ENCODE measurements at regions not wholly inside any gene's neighbourhood (a gene's known extent, or its start where the extent isn't known, plus 50 kb on each side); places are given as distances from the start of the nearest gene placed in this dataset.
A peak's percentile ranks its signal among the peaks of the same experiment; 100 is the strongest.
"Not testable (repeated sequence)": the region's sequence is repeated elsewhere in the genome, so short reads cannot be mapped to it uniquely, and the experiment has no call there.

DNA sequence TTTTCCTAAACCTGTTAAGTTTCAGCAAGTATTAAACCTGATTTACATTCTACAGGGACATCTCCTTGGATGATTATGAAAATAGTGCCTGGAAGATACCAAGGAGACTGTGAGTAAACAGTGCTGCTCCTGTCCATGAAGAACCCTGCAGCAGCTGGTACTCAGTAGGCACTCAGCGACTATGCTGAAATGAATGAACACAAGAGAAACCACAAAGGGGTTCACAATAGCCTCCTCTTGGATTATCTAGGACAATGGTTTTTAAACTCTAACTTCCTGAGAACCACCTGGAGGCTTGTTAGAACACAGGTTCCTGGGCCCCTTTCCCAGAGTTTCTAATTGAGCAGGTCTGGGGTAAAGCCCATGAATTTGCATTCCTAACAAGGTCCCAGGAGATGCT lies 488.4 kb upstream of the UBE2E2 start:
- peak; percentile 1 for DNase-seq

DNA sequence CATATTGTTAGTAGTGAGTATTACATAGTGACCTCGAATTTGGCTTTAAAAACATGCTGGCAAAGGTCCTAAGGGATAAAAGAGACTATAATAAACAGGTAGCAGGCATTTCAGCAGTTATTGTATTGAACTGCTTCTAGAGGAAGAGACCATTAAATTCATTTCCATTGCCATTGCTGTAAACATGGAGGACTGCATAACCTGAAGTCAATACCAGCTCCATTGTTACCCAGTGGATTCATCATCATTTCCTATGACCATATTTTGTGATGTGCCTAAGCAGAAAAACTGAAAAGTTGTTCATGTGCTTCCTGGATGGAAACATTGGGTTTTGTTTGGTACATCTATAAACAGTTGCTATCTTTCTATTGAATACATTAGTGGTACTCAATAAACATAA lies 482.5 kb upstream of the UBE2E2 start:
- no peak for DNase-seq

DNA sequence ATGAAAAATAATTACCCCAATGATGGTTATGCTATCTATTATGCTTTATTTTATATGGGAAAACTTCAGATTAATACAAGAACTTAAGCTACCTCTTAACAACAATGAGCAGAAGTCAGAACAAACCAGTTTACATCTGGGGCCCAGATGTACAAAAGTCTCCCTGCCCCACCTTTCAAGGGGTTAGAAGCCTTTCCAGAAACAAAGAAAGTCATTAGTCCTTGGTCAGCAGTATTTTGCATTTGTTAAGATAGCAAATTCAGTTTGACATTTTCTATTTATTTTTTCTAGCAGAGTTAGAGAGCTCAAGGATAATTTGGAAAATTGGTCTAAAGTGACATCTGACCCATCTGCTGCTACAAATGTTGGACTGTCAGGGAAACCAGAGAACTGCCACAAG lies 478.7 kb upstream of the UBE2E2 start:
- no peak for DNase-seq

DNA sequence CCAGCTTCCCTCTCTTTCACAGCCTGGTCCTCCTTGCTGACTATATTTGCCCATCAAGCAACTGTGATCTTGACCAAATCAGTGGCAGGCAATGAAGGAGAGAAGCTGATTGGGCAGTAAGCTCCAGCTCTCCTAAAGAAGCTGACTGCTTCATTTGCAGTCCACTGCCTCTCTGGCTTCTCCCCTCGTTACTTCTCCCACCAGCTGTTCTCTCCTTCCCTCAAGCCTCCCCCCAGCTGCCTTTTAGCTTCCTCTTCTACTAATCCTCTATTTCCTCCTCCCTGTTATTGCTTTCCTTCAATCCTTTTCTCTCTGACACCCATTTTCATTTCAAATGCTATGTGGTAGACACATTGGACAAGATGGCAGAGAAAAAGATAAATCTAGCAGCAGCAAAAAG lies 474.7 kb upstream of the UBE2E2 start:
- no peak for DNase-seq

DNA sequence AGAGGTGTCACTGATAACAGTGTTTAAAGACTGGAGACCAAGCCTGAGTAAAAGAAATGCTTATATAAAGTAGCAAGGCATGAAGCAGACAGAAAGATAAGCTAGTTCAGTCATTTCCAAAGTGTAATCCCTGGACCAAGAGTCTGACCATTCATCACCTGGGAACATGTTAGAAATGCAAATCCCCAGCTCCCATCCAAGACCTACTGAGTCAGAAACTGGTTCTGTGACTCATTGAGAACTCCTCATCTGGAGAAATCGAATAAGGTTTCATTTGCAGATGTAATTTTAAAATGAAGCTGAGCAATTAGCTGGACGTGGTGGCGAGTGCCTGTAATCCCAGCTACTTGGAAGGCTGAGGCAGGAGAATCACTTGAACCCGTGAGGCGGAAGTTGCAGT lies 473.9 kb upstream of the UBE2E2 start:
- DNase-seq, result peak; percentile 2

DNA sequence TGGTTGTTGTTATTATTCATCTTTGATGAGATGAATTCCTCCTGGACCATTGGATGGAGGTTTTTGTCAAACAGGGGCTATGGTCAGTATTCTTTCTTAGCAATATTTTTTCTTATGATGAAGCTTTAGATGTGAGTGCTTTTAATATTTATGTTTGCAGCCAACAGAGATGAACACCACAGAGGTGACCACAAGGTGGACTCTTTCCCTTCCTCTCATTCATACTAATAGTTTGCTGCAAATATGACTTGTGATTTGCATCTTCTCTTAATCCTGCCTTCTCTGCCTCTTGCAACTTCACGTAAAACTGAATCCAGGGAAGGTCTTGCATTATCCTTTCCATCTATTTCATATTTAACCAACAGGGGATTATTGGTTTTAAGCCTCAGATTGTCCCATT lies 473.1 kb upstream of the UBE2E2 start:
- no peak for DNase-seq

DNA sequence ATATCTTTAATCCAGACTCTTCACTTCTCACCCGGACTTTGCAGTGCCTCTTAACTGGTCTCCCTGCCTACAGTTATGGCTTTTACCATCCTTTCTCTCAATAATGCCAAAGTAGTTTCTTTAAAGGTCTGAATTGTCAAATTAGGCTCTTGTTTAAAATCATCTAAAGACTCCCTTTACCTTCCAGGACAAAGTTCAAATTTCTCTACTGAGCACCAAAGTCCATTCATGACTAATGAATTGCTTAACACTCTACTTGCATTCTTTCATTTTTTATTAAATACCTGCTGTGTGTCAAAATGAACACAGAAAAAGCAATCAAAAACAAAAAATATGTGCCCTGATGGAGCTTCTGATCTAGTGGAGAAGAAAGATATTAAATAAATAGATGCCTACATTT lies 472.4 kb upstream of the UBE2E2 start:
- no peak for DNase-seq

DNA sequence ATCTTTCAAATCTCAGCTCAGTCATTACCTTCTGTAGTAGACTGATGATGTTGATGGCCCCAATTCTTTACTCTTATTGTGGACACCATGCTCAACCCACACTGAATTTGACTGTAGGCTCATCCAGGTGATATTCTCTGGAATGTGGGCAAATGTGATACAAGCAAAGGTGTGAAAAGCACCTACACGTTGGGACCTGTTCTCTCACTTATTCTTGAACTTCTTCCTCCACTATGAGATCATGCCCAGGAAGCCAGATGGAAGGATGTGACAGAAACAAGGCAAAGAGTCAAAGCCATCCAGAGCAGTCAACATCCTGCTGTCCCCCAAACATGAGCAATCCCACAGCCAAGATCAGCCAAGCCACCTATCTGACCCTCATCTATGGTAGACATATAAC lies 471.2 kb upstream of the UBE2E2 start:
- DNase-seq, result no peak

DNA sequence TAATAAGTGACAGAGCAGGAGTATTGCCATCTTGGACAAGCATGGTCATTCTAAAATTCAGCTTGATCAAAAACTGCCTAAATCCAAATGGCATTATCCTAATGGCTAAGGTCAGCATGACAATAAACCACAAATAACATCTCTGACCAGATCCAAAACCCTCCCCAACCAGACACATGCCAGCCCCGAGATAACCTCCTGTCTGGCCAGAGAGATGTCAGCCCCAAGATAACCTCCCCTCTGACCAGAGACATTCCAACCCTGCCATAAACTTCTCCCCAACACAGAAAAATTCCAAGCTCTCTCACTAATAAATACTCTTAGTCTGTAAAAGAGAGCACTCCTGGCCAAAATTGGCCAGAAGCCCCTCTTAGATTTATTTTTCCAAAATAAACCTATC lies 470.5 kb upstream of the UBE2E2 start:
- DNase-seq, result no peak

DNA sequence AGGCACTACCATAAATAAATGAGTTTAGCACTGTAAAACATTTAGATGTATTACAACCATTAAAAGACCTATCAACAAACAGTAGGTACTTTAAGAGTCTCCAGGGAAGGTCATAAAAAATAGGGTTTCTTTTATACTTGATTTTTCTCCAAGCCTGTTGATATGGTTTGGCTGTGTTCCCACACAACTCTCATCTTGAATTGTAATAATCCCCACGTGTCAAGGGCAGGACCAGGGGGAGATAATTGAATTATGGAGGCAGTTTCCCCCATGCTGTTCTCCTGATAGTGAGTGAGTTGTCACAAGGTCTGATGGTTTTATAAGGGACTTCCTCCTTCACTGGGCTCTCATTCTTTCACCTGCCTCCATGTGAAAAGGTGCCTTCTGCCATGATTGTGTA lies 468.9 kb upstream of the UBE2E2 start:
- DNase-seq, result no peak

DNA sequence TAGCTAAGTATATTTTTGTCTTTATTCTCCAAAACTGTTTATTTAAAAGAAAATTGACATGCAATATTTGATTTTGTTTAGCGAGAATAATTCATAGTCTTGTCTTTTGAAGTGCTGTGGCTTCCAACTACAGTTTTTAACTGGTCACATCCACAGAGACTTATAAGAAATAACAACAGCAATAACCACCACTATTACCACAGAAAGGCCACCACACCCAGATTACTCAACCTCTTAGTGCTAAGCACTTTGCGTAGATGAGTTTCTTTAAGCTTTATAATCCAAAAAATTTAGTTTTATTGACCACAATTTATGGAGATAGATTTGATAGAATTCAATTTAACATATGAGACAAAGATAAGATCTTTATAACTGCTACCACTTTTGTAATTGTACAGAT lies 468.4 kb upstream of the UBE2E2 start:
- DNase-seq, result no peak

DNA sequence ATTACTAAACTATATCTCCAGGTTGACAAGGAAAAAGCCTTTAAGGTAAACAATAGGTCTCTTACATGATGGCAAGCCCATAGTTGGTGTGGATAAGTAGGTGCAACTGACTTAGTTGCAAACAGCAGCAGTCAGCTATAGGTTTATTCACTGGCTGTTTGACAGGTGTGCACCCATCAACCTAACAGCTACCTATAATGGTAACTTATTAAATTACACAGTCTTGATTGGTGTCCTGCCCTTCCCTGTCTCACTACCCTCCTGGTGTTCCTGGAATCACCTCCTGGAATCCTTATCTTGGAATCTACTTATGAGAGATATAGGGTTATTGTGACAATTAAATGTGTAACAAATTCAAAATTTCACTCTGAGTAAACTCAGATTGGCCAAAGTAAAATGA lies 467.8 kb upstream of the UBE2E2 start:
- DNase-seq, result no peak

DNA sequence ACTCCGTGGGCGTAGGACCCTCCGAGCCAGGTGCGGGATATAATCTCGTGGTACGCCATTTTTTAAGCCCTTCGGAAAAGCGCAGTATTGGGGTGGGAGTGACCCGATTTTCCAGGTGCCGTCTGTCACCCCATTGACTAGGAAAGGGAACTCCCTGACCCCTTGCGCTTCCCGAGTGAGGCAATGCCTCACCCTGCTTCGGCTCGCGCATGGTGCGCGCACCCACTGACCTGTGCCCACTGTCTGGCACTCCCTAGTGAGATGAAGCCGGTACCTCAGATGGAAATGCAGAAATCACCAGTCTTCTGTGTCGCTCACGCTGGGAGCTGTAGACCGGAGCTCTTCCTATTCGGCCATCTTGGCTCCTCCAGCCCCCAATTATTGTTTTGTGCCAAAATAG lies 459.7 kb upstream of the UBE2E2 start:
- not testable (repeated sequence) for DNase-seq

DNA sequence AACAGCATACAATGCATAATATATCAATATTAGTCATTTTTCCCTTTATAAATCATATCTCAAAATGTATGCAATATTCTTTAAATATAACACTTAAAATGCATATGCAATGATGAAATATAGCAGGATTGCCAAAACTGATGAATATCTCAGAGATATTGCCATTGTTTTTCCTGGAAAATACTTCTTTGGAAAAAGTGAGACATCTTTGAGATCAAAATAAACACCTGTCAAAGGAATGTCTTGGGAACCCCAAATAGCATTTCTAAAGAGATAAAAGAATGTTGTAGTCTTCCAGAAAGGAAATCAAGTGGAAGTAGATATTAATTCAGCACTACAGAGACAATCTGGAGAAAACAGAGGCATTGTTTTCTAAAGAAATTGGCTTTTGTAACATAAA lies 457.8 kb upstream of the UBE2E2 start:
- DNase-seq, result no peak

DNA sequence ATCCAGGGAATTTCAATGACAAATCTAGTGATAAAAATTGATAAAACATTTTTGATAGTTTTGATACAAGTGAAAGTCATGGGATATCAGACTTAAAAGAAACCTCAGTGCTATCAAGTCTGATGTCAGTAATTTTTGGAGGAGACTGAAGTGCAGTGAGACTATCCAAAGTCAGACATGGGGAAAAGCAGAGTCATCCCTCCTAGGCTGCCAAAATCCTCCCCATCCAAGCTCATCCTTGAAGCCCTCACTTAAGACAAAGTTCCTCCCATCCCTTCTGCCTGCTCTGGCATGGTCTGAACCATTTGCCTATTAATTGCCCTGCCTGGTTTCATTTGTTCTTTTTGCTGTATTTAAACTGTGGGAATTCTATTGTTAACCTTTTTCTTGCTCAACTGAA lies 456.9 kb upstream of the UBE2E2 start:
- no peak for DNase-seq

DNA sequence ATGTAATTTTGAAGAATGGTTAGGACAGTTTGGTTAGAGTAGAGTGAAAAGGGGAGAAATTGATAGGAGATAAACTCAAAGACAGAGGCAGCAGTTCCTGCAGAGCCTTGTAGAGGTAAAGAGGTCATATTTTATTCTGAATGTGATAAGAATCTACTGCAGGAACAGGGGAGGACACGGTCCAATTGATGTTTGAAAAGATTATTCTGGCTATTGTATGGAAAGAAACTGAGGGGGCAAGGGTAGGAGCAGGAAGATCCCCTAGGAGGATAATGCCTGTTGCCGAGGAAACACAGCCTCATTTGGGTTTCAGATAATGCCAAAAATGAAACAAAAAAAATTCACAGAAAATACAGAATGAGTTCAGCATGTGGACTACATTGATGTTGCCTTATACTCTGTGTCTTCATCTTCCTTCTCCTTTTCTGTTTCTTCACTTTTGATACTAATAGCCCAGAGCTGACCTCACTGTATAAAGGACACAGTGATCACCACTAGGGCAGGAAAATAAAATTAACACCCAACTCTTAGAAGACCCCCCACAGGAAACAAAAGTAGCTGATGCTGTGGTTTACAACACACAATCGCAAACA lies 454.6 kb upstream of the UBE2E2 start:
- no peak for DNase-seq

DNA sequence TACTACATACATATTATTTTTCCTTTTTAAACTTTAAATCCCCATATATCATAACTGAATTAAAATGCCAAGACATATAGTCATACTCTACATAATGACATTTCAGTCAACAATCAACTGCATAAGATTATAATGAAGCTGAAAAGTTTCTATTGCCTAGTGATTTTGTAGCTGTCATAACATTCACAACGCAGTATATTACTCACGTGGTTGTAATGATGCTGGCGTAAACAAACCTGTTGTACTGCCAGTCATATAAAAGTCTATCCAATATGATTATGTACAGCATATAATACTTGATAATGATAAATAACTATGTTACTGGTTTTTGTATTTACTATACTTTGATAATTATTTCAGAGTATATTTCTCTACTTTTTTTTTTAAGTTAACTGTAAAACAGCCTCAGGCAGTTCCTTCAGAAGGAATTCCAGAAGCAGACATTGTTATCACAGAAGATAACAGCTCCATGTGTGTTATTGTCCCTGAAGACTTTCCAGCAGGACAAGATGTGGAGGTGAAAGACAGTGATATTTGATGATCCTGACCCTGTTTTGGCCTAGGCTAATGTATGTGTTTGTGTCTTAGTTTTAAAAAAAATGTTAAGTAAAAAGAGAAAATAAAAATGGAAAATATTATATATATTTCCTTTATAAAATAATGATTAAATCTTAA lies 443.4 kb upstream of the UBE2E2 start:
- DNase-seq, result no peak

DNA sequence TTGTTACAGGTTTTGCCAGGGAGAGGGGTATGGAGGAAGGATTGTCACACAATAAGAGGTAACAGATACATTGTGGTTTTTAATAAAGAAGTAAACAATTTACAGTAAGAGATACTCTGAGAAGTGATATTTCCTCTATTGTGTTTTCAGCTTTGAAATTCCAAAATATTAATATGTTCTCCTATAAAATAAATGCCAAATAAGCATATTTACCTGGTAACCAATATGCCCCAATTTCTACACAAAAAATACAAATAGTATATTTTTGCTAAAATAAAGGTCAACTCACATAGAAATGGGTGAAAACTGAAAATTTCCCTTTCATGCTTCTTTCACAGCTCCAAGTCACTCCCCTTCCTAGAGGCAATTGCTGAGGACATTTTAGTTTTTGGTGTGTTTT lies 437.4 kb upstream of the UBE2E2 start:
- DNase-seq, result no peak

DNA sequence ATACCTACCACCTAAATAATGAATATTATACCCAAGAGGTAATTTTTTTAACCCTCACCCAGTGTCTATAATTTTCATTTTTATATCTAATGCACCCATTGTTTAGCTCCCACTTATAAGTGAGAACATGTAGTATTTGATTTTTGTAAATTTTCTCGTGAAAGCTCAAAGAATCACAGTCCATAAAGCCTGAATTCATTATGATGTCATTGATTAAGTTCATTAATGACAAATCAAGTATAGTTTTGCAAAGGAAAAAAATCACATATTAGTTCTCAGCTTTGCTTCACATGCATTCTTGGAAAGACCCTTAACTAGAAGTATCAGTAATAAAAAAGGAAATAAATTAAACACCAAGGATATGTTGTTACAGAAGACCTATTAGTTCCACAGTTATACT lies 425.3 kb upstream of the UBE2E2 start:
- no peak for DNase-seq

DNA sequence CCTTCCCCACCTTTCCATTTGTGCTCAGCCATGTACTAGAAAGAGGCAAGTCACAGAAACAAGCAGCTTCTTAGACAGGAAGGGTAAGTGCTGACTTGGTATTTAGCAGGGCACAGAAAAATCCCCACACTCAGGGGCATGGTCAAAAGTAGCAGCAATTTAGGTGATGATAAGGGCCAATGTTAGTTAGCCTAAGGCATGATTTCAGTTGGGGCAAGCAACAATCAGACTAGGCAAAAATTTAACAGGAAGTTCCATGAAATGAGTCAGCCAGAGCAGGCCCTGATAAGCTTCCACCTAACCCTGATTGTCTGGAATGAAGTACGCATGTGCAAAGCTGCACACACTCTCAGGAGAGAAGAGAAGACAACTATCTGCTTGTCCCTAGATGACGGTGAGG lies 423.4 kb upstream of the UBE2E2 start:
- DNase-seq, result no peak

DNA sequence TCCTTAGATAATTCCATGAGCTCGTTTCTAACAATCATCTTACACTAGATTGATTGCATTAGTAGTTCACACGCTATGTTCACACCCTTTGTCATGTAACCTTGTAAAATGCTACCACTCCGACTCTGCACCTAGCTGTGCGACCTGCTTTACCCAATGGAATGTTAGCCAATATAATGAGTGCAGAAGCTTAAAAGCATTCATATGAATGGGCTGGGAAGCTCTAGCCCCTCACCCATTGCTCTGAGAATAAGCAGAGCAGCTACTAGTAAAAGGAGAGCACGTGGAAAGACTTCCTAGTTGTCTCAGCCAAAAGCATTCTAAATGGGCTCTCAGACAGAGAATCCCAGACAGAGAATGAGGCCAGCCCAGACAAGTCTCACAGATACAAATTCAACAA lies 410.6 kb upstream of the UBE2E2 start:
- DNase-seq, result no peak

DNA sequence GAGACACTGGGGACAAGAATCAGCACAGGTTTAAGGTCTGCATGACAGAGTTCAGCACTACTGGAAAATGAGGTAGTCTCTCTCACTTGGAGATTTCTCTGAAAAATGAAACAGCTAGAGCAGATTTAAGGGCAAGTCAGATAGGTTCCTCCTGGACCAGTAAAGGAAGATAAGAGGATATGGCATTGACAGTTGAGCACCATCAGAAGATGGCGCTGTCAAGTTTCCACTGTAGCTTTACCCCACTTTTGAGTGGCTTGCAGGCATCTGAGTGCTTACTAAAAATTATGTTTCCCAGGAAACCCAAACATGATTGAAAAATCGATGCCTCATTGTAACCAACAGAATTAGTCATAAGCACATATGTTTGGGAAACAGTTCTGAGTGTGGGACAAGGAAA lies 407.2 kb upstream of the UBE2E2 start:
- DNase-seq, result no peak

DNA sequence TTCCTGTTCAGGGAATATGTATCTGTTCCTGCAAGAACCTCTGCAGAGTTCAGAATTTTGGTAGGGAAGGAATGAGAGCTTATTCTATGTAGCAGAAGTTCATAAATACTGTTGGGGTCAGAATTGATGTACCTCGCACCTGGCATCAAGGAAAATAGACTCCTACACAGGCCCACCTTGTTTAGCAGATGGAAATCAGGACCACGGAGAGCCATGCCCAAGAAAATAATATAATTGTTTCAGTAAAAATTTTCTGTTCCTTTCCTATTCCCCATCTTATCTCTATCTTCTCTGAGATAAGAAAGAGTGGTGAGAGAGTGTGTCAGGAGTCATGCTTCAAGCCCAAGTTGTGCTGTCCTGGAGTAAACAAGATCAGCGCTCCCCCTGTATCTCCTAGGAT lies 404.7 kb upstream of the UBE2E2 start:
- no peak for DNase-seq

DNA sequence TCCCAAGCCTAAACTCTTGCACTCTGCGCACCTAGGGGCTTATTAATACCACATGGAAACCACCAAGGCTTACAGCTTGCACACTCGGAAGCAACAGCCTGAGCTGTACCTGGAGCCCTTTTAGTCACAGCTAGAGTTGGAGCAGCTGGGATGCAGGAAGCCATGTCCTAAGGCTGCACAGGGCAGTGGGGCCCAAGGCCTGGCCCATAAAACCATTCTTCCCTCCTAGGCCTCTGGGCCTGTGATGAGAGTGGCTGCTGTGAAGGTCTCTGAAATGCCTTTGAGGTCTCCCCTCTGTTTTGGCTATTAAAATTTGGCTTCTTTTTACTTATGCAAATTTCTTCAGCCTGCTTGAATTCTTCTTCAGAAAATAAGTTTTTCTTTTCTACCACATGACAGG lies 383.9 kb upstream of the UBE2E2 start:
- DNase-seq, result no peak

DNA sequence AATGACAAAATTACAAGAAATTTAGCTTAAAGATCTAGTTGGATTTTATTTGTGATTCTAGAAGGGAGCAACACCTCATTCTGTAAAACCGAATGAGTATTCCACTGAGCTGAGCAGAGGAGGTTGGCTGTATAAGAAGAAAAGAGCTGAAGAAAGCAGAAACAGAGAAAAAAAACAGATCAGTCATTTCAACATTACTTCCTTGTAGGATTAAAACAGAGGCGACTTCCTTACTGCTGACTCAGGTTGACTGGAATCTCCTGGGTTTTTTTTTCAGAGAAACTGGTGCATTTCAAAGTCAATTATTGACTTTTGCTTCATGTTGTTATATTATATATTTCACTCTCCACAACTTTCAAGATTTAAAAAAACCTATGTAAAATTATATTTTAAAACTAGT lies 368.1 kb upstream of the UBE2E2 start:
- peak; percentile 6 for DNase-seq
